ENCODE measurements at regions not wholly inside any gene's neighbourhood (a gene's known extent, or its start where the extent isn't known, plus 50 kb on each side); places are given as distances from the start of the nearest gene placed in this dataset.

DNA sequence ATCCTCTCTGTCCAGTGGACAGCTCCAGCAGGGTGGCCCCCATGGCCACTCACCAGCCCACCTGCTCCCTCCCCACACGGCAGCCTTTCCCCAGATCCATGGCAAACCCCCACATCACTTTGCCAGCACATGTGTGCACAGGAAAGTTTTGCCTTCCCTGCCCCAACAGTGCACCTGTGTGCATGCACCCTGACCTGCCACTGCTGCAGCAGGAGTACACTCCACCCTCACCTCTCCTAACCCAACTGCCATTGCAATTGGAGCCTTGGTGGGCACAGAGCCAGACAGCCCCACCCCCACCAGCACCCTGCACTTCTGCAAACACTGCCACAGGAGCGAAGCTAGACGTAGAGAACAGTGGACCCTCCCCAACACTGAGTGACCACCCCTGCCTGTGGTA, 308.9 kb downstream of the CEP170 start:
- TF ChIP-seq RAD21 (CRISPR knock-in tag; conservative IDR thresholded peaks at IDR 0.05 in 1 of 2, IDR thresholded peaks at IDR 0.05 in 1 of 2): no peak
- TF ChIP-seq MAX (CRISPR knock-in tag; IDR thresholded peaks at IDR 0.05): no peak

Data from K562 (cell line).